ENCODE measurements at regions not wholly inside any gene's neighbourhood (a gene's known extent, or its start where the extent isn't known, plus 50 kb on each side); places are given as distances from the start of the nearest gene placed in this dataset.

DNA sequence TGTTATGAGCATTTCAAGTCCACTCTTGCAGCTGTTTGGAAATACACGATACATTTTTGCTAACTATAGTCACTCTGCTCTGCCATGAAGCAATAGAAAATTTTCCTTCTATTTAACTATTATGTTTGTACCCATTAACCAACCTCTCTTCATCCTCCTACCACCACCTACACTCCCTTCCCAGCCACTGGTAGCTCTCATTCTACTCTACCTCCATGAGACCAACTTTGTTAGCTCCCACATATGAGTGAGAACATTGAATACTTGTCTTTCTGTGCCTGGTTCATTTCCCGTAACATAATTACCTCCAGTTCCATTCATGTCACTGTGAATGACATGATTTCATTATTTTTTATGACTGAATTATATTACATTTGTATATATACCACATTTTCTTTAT, 505.9 kb upstream of the CCNG1 start:
- Histone ChIP-seq H3K36me3 (replicated peaks in 1 of 2; ENCODE audit: control insufficient read depth in 1 of 2, insufficient read depth in 2 of 2, low read length in 1 of 2) (no peaks in the 10 kb centered on the region), H3K27me3 (ENCODE audit: insufficient read depth) (no peaks in the 10 kb centered on the region), H3K4me1 (ENCODE audit: control insufficient read depth in 1 of 2, insufficient read depth in 2 of 2, low read depth in 1 of 2, low read length in 1 of 2) (no peaks in the 10 kb centered on the region), H3K9me3 (no peaks in the 10 kb centered on the region), H3K4me2 (no peak overlapping the region), H3K9ac (no peak overlapping the region), H2AFZ (ENCODE audit: low read depth) (no peak overlapping the region), H4K20me1 (ENCODE audit: insufficient read depth) (no peaks in the 10 kb centered on the region), H3K4me3 (ENCODE audit: low read depth in 2 of 2, low read length in 1 of 2) (no peak overlapping the region), H3F3A (replicated peaks; ENCODE audit: insufficient read depth) (no peaks in the 10 kb centered on the region), H3K9me2 (no peaks in the 10 kb centered on the region), H3K79me2 (ENCODE audit: insufficient read depth) (no peaks in the 10 kb centered on the region), H3K27ac (ENCODE audit: low read depth in 2 of 2, low read length in 1 of 2) (no peak overlapping the region)
- ChIA-PET CTCF (no interaction called here), POLR2A (no interaction called here)
- TF ChIP-seq YY1 (IDR thresholded peaks at IDR 0.05; ENCODE audit: low read depth) (no peak), FOXJ3 (CRISPR knock-in tag; IDR thresholded peaks at IDR 0.05) (no peak)
- TF ChIP-seq, protein P1, sequence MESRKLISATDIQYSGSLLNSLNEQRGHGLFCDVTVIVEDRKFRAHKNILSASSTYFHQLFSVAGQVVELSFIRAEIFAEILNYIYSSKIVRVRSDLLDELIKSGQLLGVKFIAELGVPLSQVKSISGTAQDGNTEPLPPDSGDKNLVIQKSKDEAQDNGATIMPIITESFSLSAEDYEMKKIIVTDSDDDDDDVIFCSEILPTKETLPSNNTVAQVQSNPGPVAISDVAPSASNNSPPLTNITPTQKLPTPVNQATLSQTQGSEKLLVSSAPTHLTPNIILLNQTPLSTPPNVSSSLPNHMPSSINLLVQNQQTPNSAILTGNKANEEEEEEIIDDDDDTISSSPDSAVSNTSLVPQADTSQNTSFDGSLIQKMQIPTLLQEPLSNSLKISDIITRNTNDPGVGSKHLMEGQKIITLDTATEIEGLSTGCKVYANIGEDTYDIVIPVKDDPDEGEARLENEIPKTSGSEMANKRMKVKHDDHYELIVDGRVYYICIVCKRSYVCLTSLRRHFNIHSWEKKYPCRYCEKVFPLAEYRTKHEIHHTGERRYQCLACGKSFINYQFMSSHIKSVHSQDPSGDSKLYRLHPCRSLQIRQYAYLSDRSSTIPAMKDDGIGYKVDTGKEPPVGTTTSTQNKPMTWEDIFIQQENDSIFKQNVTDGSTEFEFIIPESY (IDR thresholded peaks at IDR 0.05; ENCODE audit: borderline replicate concordance, low read depth): no peak
- TF ChIP-seq, protein P2, sequence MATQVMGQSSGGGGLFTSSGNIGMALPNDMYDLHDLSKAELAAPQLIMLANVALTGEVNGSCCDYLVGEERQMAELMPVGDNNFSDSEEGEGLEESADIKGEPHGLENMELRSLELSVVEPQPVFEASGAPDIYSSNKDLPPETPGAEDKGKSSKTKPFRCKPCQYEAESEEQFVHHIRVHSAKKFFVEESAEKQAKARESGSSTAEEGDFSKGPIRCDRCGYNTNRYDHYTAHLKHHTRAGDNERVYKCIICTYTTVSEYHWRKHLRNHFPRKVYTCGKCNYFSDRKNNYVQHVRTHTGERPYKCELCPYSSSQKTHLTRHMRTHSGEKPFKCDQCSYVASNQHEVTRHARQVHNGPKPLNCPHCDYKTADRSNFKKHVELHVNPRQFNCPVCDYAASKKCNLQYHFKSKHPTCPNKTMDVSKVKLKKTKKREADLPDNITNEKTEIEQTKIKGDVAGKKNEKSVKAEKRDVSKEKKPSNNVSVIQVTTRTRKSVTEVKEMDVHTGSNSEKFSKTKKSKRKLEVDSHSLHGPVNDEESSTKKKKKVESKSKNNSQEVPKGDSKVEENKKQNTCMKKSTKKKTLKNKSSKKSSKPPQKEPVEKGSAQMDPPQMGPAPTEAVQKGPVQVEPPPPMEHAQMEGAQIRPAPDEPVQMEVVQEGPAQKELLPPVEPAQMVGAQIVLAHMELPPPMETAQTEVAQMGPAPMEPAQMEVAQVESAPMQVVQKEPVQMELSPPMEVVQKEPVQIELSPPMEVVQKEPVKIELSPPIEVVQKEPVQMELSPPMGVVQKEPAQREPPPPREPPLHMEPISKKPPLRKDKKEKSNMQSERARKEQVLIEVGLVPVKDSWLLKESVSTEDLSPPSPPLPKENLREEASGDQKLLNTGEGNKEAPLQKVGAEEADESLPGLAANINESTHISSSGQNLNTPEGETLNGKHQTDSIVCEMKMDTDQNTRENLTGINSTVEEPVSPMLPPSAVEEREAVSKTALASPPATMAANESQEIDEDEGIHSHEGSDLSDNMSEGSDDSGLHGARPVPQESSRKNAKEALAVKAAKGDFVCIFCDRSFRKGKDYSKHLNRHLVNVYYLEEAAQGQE (IDR thresholded peaks at IDR 0.05; ENCODE audit: low read depth, low read length): no peak
- 6% methylated on average over 2 of the region's 2 CpGs for WGBS (ENCODE audit: low lambda C conversion rate)
- DNase-seq: no peak

DNA sequence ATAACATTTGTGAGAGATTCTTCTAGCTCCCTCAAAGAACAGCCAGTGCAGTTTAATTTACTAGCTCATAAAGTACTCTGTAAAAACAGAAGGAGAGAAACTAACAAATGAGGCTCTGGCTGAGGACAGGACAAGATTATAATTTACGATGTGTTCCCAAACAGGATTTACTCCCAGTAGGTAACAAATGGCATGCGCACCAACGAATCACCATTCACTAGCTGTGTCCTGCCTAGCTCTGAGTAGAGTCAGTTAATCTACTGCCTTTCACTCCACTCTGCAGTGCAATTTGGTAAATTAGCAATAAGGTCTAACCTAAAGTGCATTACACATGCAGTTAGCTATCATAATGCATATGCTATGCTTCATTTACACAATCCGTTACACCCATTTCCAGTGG, 497.4 kb upstream of the CCNG1 start:
- Histone ChIP-seq H3K79me2 (ENCODE audit: insufficient read depth) (no peaks in the 10 kb centered on the region), H3F3A (replicated peaks; ENCODE audit: insufficient read depth) (no peaks in the 10 kb centered on the region), H3K27ac (ENCODE audit: low read depth in 2 of 2, low read length in 1 of 2) (no peak overlapping the region), H2AFZ (ENCODE audit: low read depth) (no peak overlapping the region), H3K9me3 (no peaks in the 10 kb centered on the region), H3K9me2 (no peaks in the 10 kb centered on the region; the same call in 1 of the 2 replicates), H4K20me1 (ENCODE audit: insufficient read depth) (no peaks in the 10 kb centered on the region), H3K4me3 (ENCODE audit: low read depth in 2 of 2, low read length in 1 of 2) (no peak overlapping the region), H3K9ac (no peak overlapping the region), H3K4me2 (no peak overlapping the region), H3K36me3 (replicated peaks in 1 of 2; ENCODE audit: control insufficient read depth in 1 of 2, insufficient read depth in 2 of 2, low read length in 1 of 2) (no peaks in the 10 kb centered on the region), H3K27me3 (ENCODE audit: insufficient read depth) (no peaks in the 10 kb centered on the region), H3K4me1 (ENCODE audit: control insufficient read depth in 1 of 2, insufficient read depth in 2 of 2, low read depth in 1 of 2, low read length in 1 of 2) (no peaks in the 10 kb centered on the region)
- ChIA-PET POLR2A (no interaction called here), CTCF (no interaction called here)
- no peak for DNase-seq
- 27% methylated on average over 4 of the region's 4 CpGs for WGBS (ENCODE audit: low lambda C conversion rate)
- TF ChIP-seq TEAD4 (IDR thresholded peaks at IDR 0.05; ENCODE audit: borderline replicate concordance, insufficient read depth) (no peak), RXRA (IDR thresholded peaks at IDR 0.05; ENCODE audit: borderline replicate concordance, low read depth) (no peak), MXI1 (IDR thresholded peaks at IDR 0.05; ENCODE audit: low read depth, low read length) (no peak), FOXJ3 (CRISPR knock-in tag; IDR thresholded peaks at IDR 0.05) (no peak), SIN3A (IDR thresholded peaks at IDR 0.05; ENCODE audit: borderline replicate concordance, low read depth, low read length) (no peak), NFIC (IDR thresholded peaks at IDR 0.05; ENCODE audit: borderline replicate concordance) (no peak)

Measured in SK-N-SH (cell line).